ENCODE measurements at regions not wholly inside any gene's neighbourhood (a gene's known extent, or its start where the extent isn't known, plus 50 kb on each side); places are given as distances from the start of the nearest gene placed in this dataset.
A peak's percentile ranks its signal among the peaks of the same experiment; 100 is the strongest.
"Not testable (repeated sequence)": the region's sequence is repeated elsewhere in the genome, so short reads cannot be mapped to it uniquely, and the experiment has no call there.

DNA sequence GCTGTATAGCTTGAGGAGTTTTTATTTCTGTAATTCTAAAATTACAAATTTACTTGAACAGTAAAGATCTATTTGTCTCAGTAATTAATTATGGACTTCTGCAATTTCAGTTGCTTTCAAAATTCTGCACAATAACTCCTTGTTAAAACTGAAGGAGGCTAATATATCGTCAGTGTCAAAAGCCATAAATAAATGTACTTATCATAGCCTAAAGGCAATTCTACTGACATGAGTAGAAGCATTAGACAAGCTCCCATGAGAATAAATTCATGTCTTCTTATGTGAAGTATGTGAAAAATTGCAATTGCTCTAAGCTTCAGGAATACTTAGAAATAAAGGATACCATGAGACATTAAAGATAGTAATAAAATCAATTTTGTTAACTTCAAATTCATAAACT, 381.2 kb upstream of the PCDH10 start:
- no peaks in the 10 kb centered on the region for H3K4me1 Mint-ChIP-seq
- TF ChIP-seq, protein P1, sequence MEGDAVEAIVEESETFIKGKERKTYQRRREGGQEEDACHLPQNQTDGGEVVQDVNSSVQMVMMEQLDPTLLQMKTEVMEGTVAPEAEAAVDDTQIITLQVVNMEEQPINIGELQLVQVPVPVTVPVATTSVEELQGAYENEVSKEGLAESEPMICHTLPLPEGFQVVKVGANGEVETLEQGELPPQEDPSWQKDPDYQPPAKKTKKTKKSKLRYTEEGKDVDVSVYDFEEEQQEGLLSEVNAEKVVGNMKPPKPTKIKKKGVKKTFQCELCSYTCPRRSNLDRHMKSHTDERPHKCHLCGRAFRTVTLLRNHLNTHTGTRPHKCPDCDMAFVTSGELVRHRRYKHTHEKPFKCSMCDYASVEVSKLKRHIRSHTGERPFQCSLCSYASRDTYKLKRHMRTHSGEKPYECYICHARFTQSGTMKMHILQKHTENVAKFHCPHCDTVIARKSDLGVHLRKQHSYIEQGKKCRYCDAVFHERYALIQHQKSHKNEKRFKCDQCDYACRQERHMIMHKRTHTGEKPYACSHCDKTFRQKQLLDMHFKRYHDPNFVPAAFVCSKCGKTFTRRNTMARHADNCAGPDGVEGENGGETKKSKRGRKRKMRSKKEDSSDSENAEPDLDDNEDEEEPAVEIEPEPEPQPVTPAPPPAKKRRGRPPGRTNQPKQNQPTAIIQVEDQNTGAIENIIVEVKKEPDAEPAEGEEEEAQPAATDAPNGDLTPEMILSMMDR (IDR thresholded peaks at IDR 0.05): no peak
- H3K27ac Mint-ChIP-seq: no peak overlapping the region
- peaks cover 3% of the 10 kb centered on the region for H3K27me3 Mint-ChIP-seq (ENCODE audit: low read depth, poor library complexity)
- DNase-seq: no peak
- H3K36me3 Mint-ChIP-seq (ENCODE audit: low read depth): no peaks in the 10 kb centered on the region
- no peak overlapping the region for H3K4me3 Mint-ChIP-seq
- H3K9me3 Mint-ChIP-seq: no peaks in the 10 kb centered on the region

DNA sequence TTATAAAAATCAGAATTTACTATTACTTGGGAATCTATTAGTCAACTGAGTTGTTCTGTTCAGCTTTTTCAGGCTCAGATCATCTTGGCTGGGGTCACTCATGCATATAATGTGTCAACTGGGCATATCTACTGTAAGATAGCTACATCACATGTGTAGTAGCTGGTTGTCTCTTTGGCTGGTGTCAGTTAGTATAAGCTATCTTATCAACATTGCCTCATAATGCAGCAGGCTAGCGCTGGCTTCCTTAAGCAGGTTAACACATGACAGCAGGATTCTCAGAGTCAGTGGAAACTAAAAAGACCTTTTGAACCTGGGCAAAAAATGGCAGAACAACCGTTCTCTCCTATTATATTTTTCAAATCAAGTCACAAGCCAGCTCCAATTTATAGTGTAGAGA, 378.3 kb upstream of the PCDH10 start:
- Mint-ChIP-seq H3K27ac (no peak overlapping the region), H3K4me3 (no peak overlapping the region), H3K9me3 (no peaks in the 10 kb centered on the region), H3K27me3 (ENCODE audit: low read depth, poor library complexity) (no peaks in the 10 kb centered on the region), H3K36me3 (ENCODE audit: low read depth) (no peaks in the 10 kb centered on the region), H3K4me1 (no peaks in the 10 kb centered on the region)
- TF ChIP-seq, protein P1 (IDR thresholded peaks at IDR 0.05): no peak
- no peak for DNase-seq

DNA sequence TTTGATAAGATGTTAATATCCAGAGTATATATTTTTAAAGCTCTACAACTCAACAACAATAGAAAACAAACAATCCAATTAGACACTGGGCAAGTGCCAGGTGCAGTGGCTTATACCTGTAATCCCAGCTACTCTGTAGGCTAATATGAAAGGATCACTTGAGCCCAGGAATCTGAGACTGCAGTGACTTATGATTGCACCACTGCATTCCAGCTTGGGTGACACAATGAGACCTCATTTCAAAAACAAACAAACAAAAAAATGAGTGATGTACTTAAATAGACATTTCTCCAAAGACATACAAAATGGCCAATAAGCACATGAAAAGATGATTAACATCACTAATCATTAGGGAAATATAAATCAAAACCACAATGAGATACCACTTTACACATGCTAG, 356.8 kb upstream of the PCDH10 start:
- H3K4me1 Mint-ChIP-seq: no peaks in the 10 kb centered on the region
- DNase-seq: no peak
- H3K9me3 Mint-ChIP-seq: no peaks in the 10 kb centered on the region
- no peak overlapping the region for H3K4me3 Mint-ChIP-seq
- H3K36me3 Mint-ChIP-seq (ENCODE audit: low read depth): no peaks in the 10 kb centered on the region
- TF ChIP-seq, protein P1 (IDR thresholded peaks at IDR 0.05): no peak
- no peak overlapping the region for H3K27ac Mint-ChIP-seq
- H3K27me3 Mint-ChIP-seq (ENCODE audit: low read depth, poor library complexity): no peaks in the 10 kb centered on the region

DNA sequence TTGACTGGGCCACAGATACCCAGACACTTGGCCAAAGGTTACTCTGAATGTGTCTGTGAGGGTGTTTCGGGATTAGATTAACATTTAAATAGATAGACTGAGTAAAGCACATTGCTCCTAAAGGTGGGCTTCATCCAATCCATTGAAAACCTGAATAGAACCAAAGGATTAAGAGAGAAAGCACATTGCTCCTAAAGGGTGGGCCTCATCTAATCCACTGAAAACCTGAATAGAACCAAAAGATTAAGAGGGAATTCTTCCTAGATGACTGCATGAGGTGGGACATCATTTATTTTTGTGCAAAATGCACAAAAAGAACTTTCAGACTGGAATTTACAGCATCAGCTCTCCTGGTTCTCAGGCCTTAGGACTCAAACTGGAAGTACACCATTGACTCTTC, 351.2 kb upstream of the PCDH10 start:
- H3K4me3 Mint-ChIP-seq: no peak overlapping the region
- TF ChIP-seq, protein P1 (IDR thresholded peaks at IDR 0.05): no peak
- H3K36me3 Mint-ChIP-seq (ENCODE audit: low read depth): no peaks in the 10 kb centered on the region
- H3K4me1 Mint-ChIP-seq: no peaks in the 10 kb centered on the region
- H3K27me3 Mint-ChIP-seq (ENCODE audit: low read depth, poor library complexity): no peaks in the 10 kb centered on the region
- H3K9me3 Mint-ChIP-seq: no peaks in the 10 kb centered on the region
- no peak overlapping the region for H3K27ac Mint-ChIP-seq
- no peak for DNase-seq

DNA sequence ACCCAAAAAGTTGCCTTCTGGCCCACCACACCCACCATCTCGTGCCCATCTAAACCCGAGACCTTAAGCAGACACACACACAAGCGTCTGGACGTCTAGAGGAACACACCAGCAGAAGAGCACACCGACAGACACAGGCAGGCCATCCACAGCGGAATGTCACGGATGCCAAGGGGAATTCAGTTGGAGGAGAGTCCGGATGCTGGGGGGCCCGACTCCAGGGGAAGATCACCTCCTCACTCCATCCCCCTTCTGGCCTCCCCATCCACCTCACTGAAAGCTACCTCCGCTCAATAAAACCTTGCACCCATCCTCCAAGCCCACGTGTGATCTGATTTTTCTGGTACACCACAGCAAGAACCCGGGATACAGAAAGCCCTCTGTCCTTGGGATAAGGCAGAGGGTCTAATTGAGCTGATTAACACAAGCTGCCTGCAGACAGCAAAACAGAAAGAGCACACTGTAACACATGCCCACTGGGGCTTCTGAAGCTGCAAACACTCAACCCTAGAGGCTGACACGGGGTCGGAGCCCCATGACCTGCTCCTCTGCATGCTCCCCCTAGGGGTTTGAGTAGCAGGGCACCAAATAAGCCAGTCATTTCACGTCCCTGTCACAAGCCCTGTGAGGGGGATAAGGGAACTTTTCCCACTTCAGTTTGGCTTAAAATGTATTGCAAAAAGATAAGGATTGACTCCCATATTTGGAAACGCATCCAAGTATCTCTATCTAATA, 339.6 kb upstream of the PCDH10 start:
- TF ChIP-seq, protein P1 (IDR thresholded peaks at IDR 0.05): no peak
- no peak overlapping the region for H3K27ac Mint-ChIP-seq
- no peaks in the 10 kb centered on the region for H3K36me3 Mint-ChIP-seq (ENCODE audit: low read depth)
- peak; percentile 20 for DNase-seq
- H3K4me3 Mint-ChIP-seq: no peak overlapping the region
- peaks cover 3% of the 10 kb centered on the region for H3K4me1 Mint-ChIP-seq
- no peaks in the 10 kb centered on the region for H3K9me3 Mint-ChIP-seq
- H3K27me3 Mint-ChIP-seq (ENCODE audit: low read depth, poor library complexity): no peaks in the 10 kb centered on the region

DNA sequence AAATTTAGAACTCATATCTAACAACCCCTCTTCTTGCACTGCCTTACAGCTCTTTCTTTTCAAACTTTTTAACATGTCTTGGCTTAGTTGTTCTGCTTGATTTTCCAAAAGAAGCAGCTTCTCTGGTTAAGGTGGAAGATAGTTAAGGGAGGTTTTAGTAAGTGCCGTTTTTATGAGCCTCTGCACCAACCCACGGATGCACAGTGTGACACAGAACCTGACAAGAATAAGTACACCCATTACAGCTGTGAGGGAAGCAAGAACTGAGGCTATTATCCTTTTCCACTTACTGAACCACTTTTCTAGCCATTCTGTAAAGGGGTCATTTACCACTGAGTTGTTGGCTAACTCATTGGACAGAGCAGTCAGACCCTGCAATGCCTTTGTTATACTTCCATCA, 336.0 kb upstream of the PCDH10 start:
- H3K4me3 Mint-ChIP-seq; H3K36me3 Mint-ChIP-seq (ENCODE audit: low read depth); H3K9me3 Mint-ChIP-seq: not testable (repeated sequence)

More for the DNA sequence above, 336.0 kb upstream of the PCDH10 start:
- not testable (repeated sequence) for H3K27ac Mint-ChIP-seq; H3K27me3 Mint-ChIP-seq (ENCODE audit: low read depth, poor library complexity); DNase-seq
- peaks cover 12% of the 10 kb centered on the region for H3K4me1 Mint-ChIP-seq
